Testis (tissue), 2 donors: ENCODE measurements at regions not wholly inside any gene's neighbourhood (a gene's known extent, or its start where the extent isn't known, plus 50 kb on each side); places are given as distances from the start of the nearest gene placed in this dataset.
A peak's percentile ranks its signal among the peaks of the same experiment; 100 is the strongest.

Experiments
- DNase-seq: peaks from one replicate; pipeline ENCODE4 v3.0.0-alpha.2; 2019
- H3K27ac ChIP-seq, 2 donors: fragments of 200-600 bp; sonication (generic); one replicate each; pipeline ENCODE4 v1.5.1; 2019
- H3K27me3 ChIP-seq: fragments of 200-600 bp; sonication (generic); one replicate; pipeline ENCODE4 v1.5.1; 2019
- H3K36me3 ChIP-seq: fragments of 200-600 bp; sonication (generic); one replicate; pipeline ENCODE4 v1.5.1; 2017; ENCODE audit warnings: low read depth; ENCODE audit errors: missing control alignments
- H3K4me1 ChIP-seq: fragments of 200-600 bp; sonication (generic); one replicate; pipeline ENCODE4 v1.5.1; 2019
- H3K4me3 ChIP-seq, 2 donors: fragments of 200-600 bp; sonication (generic); one replicate each; pipeline ENCODE4 v1.5.1; 2017 to 2019
- H3K9me3 ChIP-seq: fragments of 200-600 bp; sonication (generic); one replicate; pipeline ENCODE4 v1.5.1; 2017
- CTCF ChIP-seq, 3 experiments: fragments of 450-650 bp in 2 of 3; fragments of 200-600 bp in 1 of 3; sonication (generic) in 1 of 3; IDR thresholded peaks; one replicate each; pipeline ENCODE4 v1.5.1; 2016 to 2019; ENCODE audit warnings: antibody characterized with exemption in 3 of 3, mild to moderate bottlenecking in 2 of 3, moderate library complexity in 1 of 3
- POLR2A ChIP-seq: fragments of 450-650 bp; IDR thresholded peaks from one replicate; pipeline ENCODE4 v1.6.1; 2017; ENCODE audit warnings: antibody characterized with exemption, mild to moderate bottlenecking, moderate library complexity
- WGBS, 2 donors: methylation state at CpG; one replicate each; pipeline ENCODE4 v1.1.5; 2018; 5-methylcytosine and 5-hydroxymethylcytosine counted together
- intact Hi-C: fragments of 100-400 bp; cut with DNase I; formaldehyde crosslinking; loops from one replicate; pipeline ENCODE4 v1.15.1; 2023; ENCODE audit warnings: low total_unique reads

GRCh38 chr12:125211464-125211863 lies 146.2 kb downstream of the AACS start:
- intact Hi-C loops: no loop called here

GRCh38 chr12:125214289-125214688 lies 149.1 kb downstream of the AACS start:
- H3K4me3 ChIP-seq: no peak overlapping the region
- WGBS, 2 donors: 88% methylated on average over 4 to 5 of the region's 5 CpGs
- H3K4me1 ChIP-seq: peaks cover 9% of the 10 kb centered on the region
- no peaks in the 10 kb centered on the region for H3K27me3 ChIP-seq
- H3K27ac ChIP-seq: no peak overlapping the region
- TF ChIP-seq POLR2A: no peak
- TF ChIP-seq CTCF (IDR thresholded peaks at IDR 0.05): no peak
- intact Hi-C loops: no loop called here
- H3K9me3 ChIP-seq: no peaks in the 10 kb centered on the region
- H3K36me3 ChIP-seq: no peaks in the 10 kb centered on the region
- DNase-seq: no peak

More at GRCh38 chr12:125211464-125211863, 146.2 kb downstream of the AACS start:
- Histone ChIP-seq H3K9me3 (no peaks in the 10 kb centered on the region), H3K4me3 (no peak overlapping the region), H3K4me1 (peaks cover 3% of the 10 kb centered on the region), H3K36me3 (no peaks in the 10 kb centered on the region), H3K27ac (no peak overlapping the region), H3K27me3 (no peaks in the 10 kb centered on the region)
- TF ChIP-seq CTCF (IDR thresholded peaks at IDR 0.05) (no peak), POLR2A (no peak)
- DNase-seq: no peak
- 49 to 56% methylated on average over 7 of the region's 7 CpGs for WGBS, 2 donors

GRCh38 chr12:125216756-125217155 lies 151.5 kb downstream of the AACS start:
- H3K27me3 ChIP-seq: no peaks in the 10 kb centered on the region
- H3K4me3 ChIP-seq: no peak overlapping the region
- H3K9me3 ChIP-seq: no peaks in the 10 kb centered on the region
- 61 to 63% methylated on average over 14 of the region's 14 CpGs for WGBS, 2 donors
- H3K4me1 ChIP-seq: peaks cover 11% of the 10 kb centered on the region
- DNase-seq: peak; percentile 30
- H3K36me3 ChIP-seq: no peaks in the 10 kb centered on the region
- intact Hi-C loops: no loop called here
- TF ChIP-seq CTCF (IDR thresholded peaks at IDR 0.05) (no peak), POLR2A (no peak)
- H3K27ac ChIP-seq: no peak overlapping the region

GRCh38 chr12:125217308-125217707 lies 152.1 kb downstream of the AACS start:
- H3K4me3 ChIP-seq: no peak overlapping the region
- peaks cover 11% of the 10 kb centered on the region for H3K4me1 ChIP-seq
- no peaks in the 10 kb centered on the region for H3K27me3 ChIP-seq
- TF ChIP-seq POLR2A (no peak), CTCF (IDR thresholded peaks at IDR 0.05) (no peak)
- intact Hi-C loops: no loop called here
- WGBS, 2 donors: 69 to 97% methylated on average over 4 to 5 of the region's 5 CpGs
- no peak overlapping the region for H3K27ac ChIP-seq
- H3K9me3 ChIP-seq: no peaks in the 10 kb centered on the region
- no peak for DNase-seq
- H3K36me3 ChIP-seq: no peaks in the 10 kb centered on the region

- TF ChIP-seq POLR2A (no peak), CTCF (IDR thresholded peaks at IDR 0.05) (no peak)
- DNase-seq: no peak
- 83 to 87% methylated on average over 4 of the region's 4 CpGs for WGBS, 2 donors
- no peaks in the 10 kb centered on the region for H3K27me3 ChIP-seq
- H3K4me3 ChIP-seq: no peak overlapping the region
- intact Hi-C loops: no loop called here
- H3K4me1 ChIP-seq: peaks cover 11% of the 10 kb centered on the region
- H3K9me3 ChIP-seq: no peaks in the 10 kb centered on the region
- H3K36me3 ChIP-seq: no peaks in the 10 kb centered on the region
- no peak overlapping the region for H3K27ac ChIP-seq
These were observed 153.7 kb downstream of the AACS start for GRCh38 chr12:125218952-125219351.
